ENCODE measurements at regions not wholly inside any gene's neighbourhood (a gene's known extent, or its start where the extent isn't known, plus 50 kb on each side); places are given as distances from the start of the nearest gene placed in this dataset.

- peak in 49 of 56 donors; percentile 4 to 77 (median 39) for DNase-seq
Observed at GRCh38 chr5:60339691-60340201, 360.2 kb downstream of the DEPDC1B start.

- no peak for DNase-seq
Observed at GRCh38 chr5:60338846-60339245, 361.1 kb downstream of the DEPDC1B start.

GRCh38 chr5:60336491-60336890 is 363.5 kb downstream of the DEPDC1B start:
- DNase-seq = no peak

- no peak for DNase-seq
Observed at GRCh38 chr5:60335913-60336312, 364.1 kb downstream of the DEPDC1B start.

GRCh38 chr5:60334281-60334713 is 365.7 kb downstream of the DEPDC1B start:
- no peak for DNase-seq

- peak in 1 of 56 donors; percentile 8 for DNase-seq
Observed at GRCh38 chr5:60333005-60333571, 366.9 kb downstream of the DEPDC1B start.

GRCh38 chr5:60332244-60333004 is 367.5 kb downstream of the DEPDC1B start:
- DNase-seq = no peak

GRCh38 chr5:60330236-60330635 is 369.7 kb downstream of the DEPDC1B start:
- DNase-seq = no peak

GRCh38 chr5:60325870-60326269 is 374.1 kb downstream of the DEPDC1B start:
- no peak for DNase-seq

GRCh38 chr5:60323596-60323995 is 376.4 kb downstream of the DEPDC1B start:
- DNase-seq = no peak

GRCh38 chr5:60312098-60312497 is 387.9 kb downstream of the DEPDC1B start:
- DNase-seq = no peak

GRCh38 chr5:60299944-60300343 is 400.0 kb downstream of the DEPDC1B start:
- DNase-seq = no peak

- peak in 2 of 56 donors; percentile 3 to 4 for DNase-seq
Observed at GRCh38 chr5:60297658-60298057, 402.3 kb downstream of the DEPDC1B start.

- peak in 18 of 56 donors; percentile 0 to 33 (median 4) for DNase-seq
Observed at GRCh38 chr5:60295423-60295822, 401.9 kb upstream of the PDE4D start.

GRCh38 chr5:60293518-60293917 is 400.0 kb upstream of the PDE4D start:
- no peak for DNase-seq

- peak in 8 of 56 donors; percentile 0 to 37 (median 14) for DNase-seq
Observed at GRCh38 chr5:60287174-60287771, 393.7 kb upstream of the PDE4D start.

- DNase-seq = no peak
Observed at GRCh38 chr5:60285910-60286309, 392.4 kb upstream of the PDE4D start.

GRCh38 chr5:60280943-60281342 is 387.4 kb upstream of the PDE4D start:
- no peak for DNase-seq

GRCh38 chr5:60277941-60278340 is 384.4 kb upstream of the PDE4D start:
- DNase-seq = no peak

GRCh38 chr5:60274747-60275146 is 381.2 kb upstream of the PDE4D start:
- DNase-seq = no peak

GRCh38 chr5:60271517-60271916 is 378.0 kb upstream of the PDE4D start:
- DNase-seq = no peak

GRCh38 chr5:60267907-60268306 is 374.4 kb upstream of the PDE4D start:
- no peak for DNase-seq

Measured in amygdala (tissue), 56 donors.